Body of pancreas (tissue), 4 donors: ENCODE measurements at regions not wholly inside any gene's neighbourhood (a gene's known extent, or its start where the extent isn't known, plus 50 kb on each side); places are given as distances from the start of the nearest gene placed in this dataset.

Experiments used
- CTCF ChIP-seq, 7 experiments: fragments of 450-650 bp in 4 of 7; fragments of 200-600 bp in 3 of 7; sonication (generic) in 3 of 7; IDR thresholded peaks; one replicate each; pipeline ENCODE4 v1.5.1; 2016 to 2019; ENCODE audit warnings: antibody characterized with exemption in 7 of 7
- POLR2A ChIP-seq, 3 donors: fragments of 450-650 bp; IDR thresholded peaks; one replicate each; pipeline ENCODE4 v1.6.1; 2016; ENCODE audit warnings: antibody characterized with exemption in 3 of 3, mild to moderate bottlenecking in 2 of 3

- TF ChIP-seq POLR2A (IDR thresholded peaks at IDR 0.05) (no peak), CTCF (IDR thresholded peaks at IDR 0.05) (no peak)
These were observed 79.1 kb upstream of the ZFP64 start for GRCh38 chr20:52270696-52271095.
